Activated CD8-positive, alpha-beta memory T cell treated with anti-CD3 and anti-CD28 coated beads for 48 hours (primary cell): ENCODE measurements at regions not wholly inside any gene's neighbourhood (a gene's known extent, or its start where the extent isn't known, plus 50 kb on each side); places are given as distances from the start of the nearest gene placed in this dataset.

Experiments used
- DNase-seq, 3 experiments: peaks; one replicate each; pipeline ENCODE4 v3.0.0-alpha.2; 2020; ENCODE audit warnings: low read depth in 2 of 3, low spot score in 2 of 3

DNA sequence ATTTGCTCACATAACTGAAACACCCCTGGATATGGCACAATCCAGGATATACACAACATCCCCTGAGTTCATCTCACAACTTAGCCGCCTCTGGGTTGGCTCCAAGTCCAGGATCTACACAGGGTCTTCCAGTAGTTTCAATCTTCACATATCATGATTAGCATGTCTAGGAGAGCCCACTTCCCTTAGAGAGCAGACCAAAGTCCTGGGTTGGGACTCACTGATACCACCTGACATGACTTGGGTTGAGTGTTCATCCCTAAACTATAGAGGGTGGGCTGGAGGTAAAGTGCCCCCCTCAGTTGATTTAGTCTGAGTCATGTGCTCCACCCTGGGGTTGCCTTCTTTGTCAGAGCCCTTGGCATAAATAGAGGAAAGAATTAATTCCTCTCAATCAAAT is 493.6 kb upstream of the PPP2R3A start:
- DNase-seq, result no peak

GRCh38 chr3:135473449-135473848 is 492.1 kb upstream of the PPP2R3A start:
- no peak for DNase-seq

- DNase-seq, result no peak
Observed at GRCh38 chr3:135487261-135487660, 478.3 kb upstream of the PPP2R3A start.

DNA sequence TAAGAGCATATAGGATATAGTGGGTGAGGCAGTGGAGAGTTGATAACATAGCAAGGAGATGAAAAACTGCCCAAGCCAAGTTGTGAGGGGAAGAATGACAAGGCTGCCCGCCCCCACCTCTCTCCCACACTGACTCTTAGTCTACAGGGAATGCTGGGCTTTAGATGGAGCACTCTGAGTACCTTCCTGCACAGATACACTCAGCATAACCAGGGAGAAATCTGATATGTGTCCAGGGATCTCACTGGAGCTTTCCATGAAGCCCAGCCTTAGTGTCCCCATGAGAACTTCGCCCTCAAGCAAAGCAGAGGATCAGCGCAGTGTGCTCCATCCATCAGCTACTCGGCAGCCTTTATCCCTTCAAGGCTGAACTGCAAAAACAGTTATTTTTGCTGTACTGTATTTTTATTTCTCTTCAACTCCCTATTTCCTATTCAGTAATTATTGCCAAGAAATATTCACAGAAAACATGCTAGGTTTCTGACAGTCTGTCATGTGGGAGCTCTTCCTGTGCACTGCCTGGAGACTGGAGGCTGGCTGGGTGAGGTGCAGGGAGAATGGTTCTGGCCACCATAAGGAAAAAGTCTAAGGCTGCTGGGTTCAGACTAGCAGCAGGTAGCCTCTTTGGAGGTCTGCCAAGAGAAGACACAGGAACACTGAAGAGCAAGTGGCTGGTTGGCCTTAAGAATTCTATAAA is 475.2 kb upstream of the PPP2R3A start:
- DNase-seq, result no peak

- no peak for DNase-seq
Observed at GRCh38 chr3:135491491-135492205, 473.9 kb upstream of the PPP2R3A start.

DNA sequence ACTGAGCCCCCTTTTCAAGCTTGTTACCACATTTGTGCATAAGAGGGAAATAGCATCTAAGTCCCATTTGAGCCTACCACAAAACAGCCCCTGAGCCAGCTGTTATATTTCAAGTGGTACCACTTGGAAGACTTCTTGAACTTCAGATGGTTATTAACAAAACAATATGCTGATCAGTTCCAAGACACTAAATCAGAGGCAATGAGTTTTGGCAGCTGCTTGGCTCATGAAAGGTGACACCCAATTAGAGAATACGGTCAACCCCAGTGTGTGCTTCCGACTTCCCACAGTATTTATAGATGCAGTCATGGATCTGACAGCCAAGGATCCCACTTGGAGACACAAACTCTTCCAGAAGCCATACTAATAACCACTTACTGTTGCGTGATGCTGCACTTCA is 469.6 kb upstream of the PPP2R3A start:
- DNase-seq, result no peak

GRCh38 chr3:135497979-135498378 is 467.5 kb upstream of the PPP2R3A start:
- no peak for DNase-seq

- DNase-seq, result no peak
Observed at GRCh38 chr3:135499426-135499825, 466.1 kb upstream of the PPP2R3A start.

DNA sequence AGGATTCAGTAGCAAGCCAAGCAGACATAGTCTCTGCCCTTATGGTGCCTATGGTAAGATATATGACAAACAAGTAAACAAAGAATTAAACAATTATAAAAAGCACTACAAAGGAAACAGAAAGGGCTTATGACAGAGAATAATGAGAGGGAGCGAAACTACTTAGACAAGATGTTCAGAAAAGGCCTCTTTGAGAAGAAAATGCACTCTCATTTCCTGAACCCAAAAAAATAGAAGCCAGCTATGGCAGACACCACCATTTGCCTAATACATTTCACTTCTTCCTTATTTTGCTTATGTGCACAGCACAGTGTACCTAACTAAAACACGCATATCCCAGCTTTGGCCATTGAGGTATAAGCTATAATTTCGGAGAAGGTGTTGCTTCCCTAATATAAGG is 465.5 kb upstream of the PPP2R3A start:
- DNase-seq, result no peak

- DNase-seq, result no peak
Observed at GRCh38 chr3:135503065-135503759, 462.3 kb upstream of the PPP2R3A start.

- no peak for DNase-seq
Observed at GRCh38 chr3:135503760-135504686, 461.5 kb upstream of the PPP2R3A start.

GRCh38 chr3:135513106-135514059 is 452.1 kb upstream of the PPP2R3A start:
- no peak for DNase-seq

- no peak for DNase-seq
Observed at GRCh38 chr3:135514060-135514448, 451.5 kb upstream of the PPP2R3A start.

- DNase-seq, result no peak
Observed at GRCh38 chr3:135516143-135516542, 449.4 kb upstream of the PPP2R3A start.

DNA sequence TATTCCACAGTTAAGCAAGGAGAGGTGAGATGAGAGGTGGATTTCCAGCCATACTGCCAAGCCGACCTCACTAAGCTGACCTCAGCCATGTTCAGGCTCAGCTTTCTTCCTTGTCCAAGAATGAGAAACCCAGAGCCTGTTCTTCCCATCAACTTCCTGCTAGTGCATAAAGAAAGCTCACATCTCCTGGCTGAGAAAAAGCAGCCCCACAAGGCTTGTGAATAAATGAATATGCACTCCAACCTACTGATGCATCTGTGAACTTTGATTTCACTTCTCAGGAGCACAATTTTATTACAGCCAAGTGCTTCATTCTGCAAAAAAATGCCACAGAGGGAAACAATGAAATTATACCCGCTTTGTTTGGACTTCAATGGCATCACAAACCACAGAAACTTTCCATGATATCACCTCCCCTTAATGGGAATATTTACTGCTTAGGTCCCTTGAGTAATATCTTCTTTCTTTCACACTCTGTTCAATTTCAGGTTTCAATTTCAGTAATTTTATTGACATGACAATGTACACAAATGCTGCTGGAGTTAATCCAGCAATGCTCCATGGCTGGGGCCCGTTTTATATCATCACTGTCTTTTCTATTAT is 437.0 kb upstream of the PPP2R3A start:
- no peak for DNase-seq

GRCh38 chr3:135532021-135532420 is 433.5 kb upstream of the PPP2R3A start:
- no peak for DNase-seq

DNA sequence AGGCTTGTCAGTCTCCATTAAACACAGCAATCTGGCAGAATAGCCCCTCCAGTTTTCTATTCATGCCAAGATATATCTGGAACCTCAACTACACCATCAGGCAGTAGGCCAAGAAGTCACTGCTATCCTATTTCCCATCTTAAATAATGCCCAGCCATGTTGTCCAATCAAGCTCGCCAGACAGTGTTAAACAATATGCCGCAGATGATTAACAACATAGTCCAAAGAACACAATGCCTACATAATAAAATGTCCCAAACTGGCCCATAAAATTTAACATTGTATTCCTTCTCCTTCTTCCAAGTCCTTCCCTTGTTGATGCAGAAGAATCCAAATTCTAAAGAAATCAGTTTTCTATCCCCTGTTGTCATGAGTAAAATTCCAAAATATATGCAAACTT is 427.4 kb upstream of the PPP2R3A start:
- DNase-seq, result no peak

GRCh38 chr3:135539351-135539750 is 426.2 kb upstream of the PPP2R3A start:
- DNase-seq, result no peak

GRCh38 chr3:135539854-135540253 is 425.7 kb upstream of the PPP2R3A start:
- no peak for DNase-seq
